Neural progenitor cell (in vitro differentiated cells): ENCODE measurements at regions not wholly inside any gene's neighbourhood (a gene's known extent, or its start where the extent isn't known, plus 50 kb on each side); places are given as distances from the start of the nearest gene placed in this dataset.

Source experiments
- DNase-seq: peaks from one replicate; pipeline ENCODE4 v3.0.0-alpha.2; 2016; ENCODE audit warnings: low spot score
- H2AFZ ChIP-seq: fragments of 200-600 bp; sonication (generic); replicated peaks from 2 replicates; pipeline ENCODE4 v1.6.1; 2016; ENCODE audit warnings: antibody characterized with exemption
- H3F3A ChIP-seq: fragments of 200-600 bp; sonication (generic); 2 replicates; pipeline ENCODE4 v1.6.1; 2016; ENCODE audit warnings: antibody characterized with exemption, low read depth
- H3K27ac ChIP-seq: fragments of 200-600 bp; sonication (generic); 2 replicates; pipeline ENCODE4 v1.5.1; 2016; ENCODE audit warnings: mild to moderate bottlenecking
- H3K27me3 ChIP-seq: fragments of 200-600 bp; sonication (generic); 2 replicates; pipeline ENCODE4 v1.6.1; 2016; ENCODE audit warnings: mild to moderate bottlenecking, moderate library complexity
- H3K36me3 ChIP-seq: fragments of 200-600 bp; sonication (generic); 2 replicates; pipeline ENCODE4 v1.5.1; 2016
- H3K4me1 ChIP-seq: fragments of 200-600 bp; sonication (generic); 2 replicates; pipeline ENCODE4 v1.6.1; 2016; ENCODE audit warnings: mixed run types
- H3K4me2 ChIP-seq: fragments of 200-600 bp; sonication (generic); 2 replicates; pipeline ENCODE4 v1.6.1; 2016
- H3K4me3 ChIP-seq: fragments of 200-600 bp; sonication (generic); 2 replicates; pipeline ENCODE4 v1.5.1; 2016
- H3K79me2 ChIP-seq: fragments of 200-600 bp; sonication (generic); 2 replicates; pipeline ENCODE4 v1.6.1; 2016; ENCODE audit warnings: low read depth
- H3K9ac ChIP-seq: fragments of 200-600 bp; sonication (generic); 2 replicates; pipeline ENCODE4 v1.6.1; 2016
- H3K9me3 ChIP-seq: fragments of 200-600 bp; sonication (generic); 2 replicates; pipeline ENCODE4 v1.5.1; 2016; ENCODE audit warnings: low read depth
- H4K20me1 ChIP-seq: fragments of 200-600 bp; sonication (generic); 2 replicates; pipeline ENCODE4 v1.6.1; 2016; ENCODE audit warnings: low read depth
- H3K27ac Mint-ChIP-seq: 3 replicates; pipeline ENCODE4 v1.8.0; 2021; ENCODE audit warnings: mixed read lengths
- H3K27me3 Mint-ChIP-seq: 2 replicates; pipeline ENCODE4 v1.8.0; 2022; ENCODE audit warnings: low read depth, mild to moderate bottlenecking, inconsistent platforms, moderate library complexity, mixed read lengths; ENCODE audit not compliant: insufficient read depth
- H3K36me3 Mint-ChIP-seq: 3 replicates; pipeline ENCODE4 v1.8.0; 2021; ENCODE audit warnings: mixed read lengths
- H3K4me1 Mint-ChIP-seq: 3 replicates; pipeline ENCODE4 v1.8.0; 2021; ENCODE audit warnings: mixed read lengths
- H3K4me3 Mint-ChIP-seq: 3 replicates; pipeline ENCODE4 v1.8.0; 2021; ENCODE audit warnings: mild to moderate bottlenecking, moderate library complexity, mixed read lengths
- H3K9me3 Mint-ChIP-seq: 3 replicates; pipeline ENCODE4 v1.8.0; 2020; ENCODE audit warnings: mixed read lengths
- EZH2 ChIP-seq: fragments of 200-600 bp; sonication (generic); IDR thresholded peaks from 2 replicates; pipeline ENCODE4 v1.6.1; 2017; ENCODE audit warnings: antibody characterized with exemption, mild to moderate bottlenecking, moderate library complexity
- EZH2phosphoT487 ChIP-seq: fragments of 200-600 bp; sonication (generic); IDR thresholded peaks from 2 replicates; pipeline ENCODE4 v1.6.1; 2017; ENCODE audit warnings: antibody characterized with exemption
- TF ChIP-seq, protein P1 (sequence below): fragments of 200-600 bp; sonication (generic); IDR thresholded peaks from 2 replicates; pipeline ENCODE4 v1.5.1; 2017; ENCODE audit warnings: antibody characterized with exemption, mild to moderate bottlenecking

DNA sequence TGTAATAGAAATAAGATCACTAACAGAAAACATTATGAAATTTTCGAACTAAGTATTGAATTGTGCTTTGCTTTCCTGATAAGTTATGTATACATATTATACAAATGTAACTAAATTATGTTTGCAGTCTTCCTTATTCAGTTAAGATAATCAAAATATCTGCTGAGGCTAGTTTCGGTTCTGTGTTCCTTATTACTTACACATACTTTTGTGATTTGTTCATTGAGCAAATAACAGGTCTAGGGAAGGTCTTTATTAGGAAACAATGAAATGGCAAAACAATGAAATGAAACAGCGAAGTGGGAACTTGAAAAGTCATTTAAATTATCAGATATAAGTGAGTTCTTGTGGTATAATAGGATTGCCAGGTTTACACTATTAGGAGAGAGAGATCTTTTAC, 352.4 kb downstream of the GRIA2 start:
- Histone ChIP-seq H3F3A (no peaks in the 10 kb centered on the region), H2AFZ (no peak overlapping the region), H4K20me1 (no peaks in the 10 kb centered on the region), H3K27me3 (no peaks in the 10 kb centered on the region), H3K4me2 (no peak overlapping the region), H3K9me3 (no peaks in the 10 kb centered on the region), H3K79me2 (no peaks in the 10 kb centered on the region), H3K4me3 (no peak overlapping the region), H3K27ac (no peak overlapping the region), H3K36me3 (no peaks in the 10 kb centered on the region), H3K9ac (no peak overlapping the region), H3K4me1 (peaks cover 5% of the 10 kb centered on the region)
- Mint-ChIP-seq H3K4me3 (no peak overlapping the region), H3K4me1 (peaks cover 4% of the 10 kb centered on the region), H3K27me3 (no peaks in the 10 kb centered on the region), H3K27ac (no peak overlapping the region), H3K9me3 (no peaks in the 10 kb centered on the region), H3K36me3 (no peaks in the 10 kb centered on the region)
- TF ChIP-seq EZH2phosphoT487, result no peak
- no peak for TF ChIP-seq EZH2
- TF ChIP-seq, protein P1, sequence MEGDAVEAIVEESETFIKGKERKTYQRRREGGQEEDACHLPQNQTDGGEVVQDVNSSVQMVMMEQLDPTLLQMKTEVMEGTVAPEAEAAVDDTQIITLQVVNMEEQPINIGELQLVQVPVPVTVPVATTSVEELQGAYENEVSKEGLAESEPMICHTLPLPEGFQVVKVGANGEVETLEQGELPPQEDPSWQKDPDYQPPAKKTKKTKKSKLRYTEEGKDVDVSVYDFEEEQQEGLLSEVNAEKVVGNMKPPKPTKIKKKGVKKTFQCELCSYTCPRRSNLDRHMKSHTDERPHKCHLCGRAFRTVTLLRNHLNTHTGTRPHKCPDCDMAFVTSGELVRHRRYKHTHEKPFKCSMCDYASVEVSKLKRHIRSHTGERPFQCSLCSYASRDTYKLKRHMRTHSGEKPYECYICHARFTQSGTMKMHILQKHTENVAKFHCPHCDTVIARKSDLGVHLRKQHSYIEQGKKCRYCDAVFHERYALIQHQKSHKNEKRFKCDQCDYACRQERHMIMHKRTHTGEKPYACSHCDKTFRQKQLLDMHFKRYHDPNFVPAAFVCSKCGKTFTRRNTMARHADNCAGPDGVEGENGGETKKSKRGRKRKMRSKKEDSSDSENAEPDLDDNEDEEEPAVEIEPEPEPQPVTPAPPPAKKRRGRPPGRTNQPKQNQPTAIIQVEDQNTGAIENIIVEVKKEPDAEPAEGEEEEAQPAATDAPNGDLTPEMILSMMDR, result no peak
- DNase-seq, result no peak

DNA sequence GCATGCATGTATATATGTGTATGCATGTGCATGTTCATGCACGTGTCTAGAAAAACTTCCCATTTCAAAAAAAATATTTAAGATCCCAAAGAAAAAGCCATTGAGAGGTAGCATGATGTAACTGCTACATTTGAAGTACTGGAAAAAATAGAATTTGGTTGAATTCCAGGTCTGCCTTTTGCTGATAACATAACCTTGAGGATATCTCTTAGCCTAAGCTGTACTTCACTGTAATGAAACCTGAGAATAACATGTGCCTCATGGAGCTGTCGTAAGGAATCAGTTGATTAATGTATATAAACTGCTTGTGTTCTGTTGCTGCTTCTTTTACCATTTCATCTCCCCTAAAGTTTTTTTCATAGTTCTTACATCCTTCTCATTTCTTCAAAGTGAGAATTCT, 351.8 kb downstream of the GRIA2 start:
- no peaks in the 10 kb centered on the region for H3K27me3 ChIP-seq
- Mint-ChIP-seq H3K4me3 (no peak overlapping the region), H3K9me3 (no peaks in the 10 kb centered on the region), H3K36me3 (no peaks in the 10 kb centered on the region), H3K4me1 (peaks cover 4% of the 10 kb centered on the region), H3K27me3 (no peaks in the 10 kb centered on the region), H3K27ac (no peak overlapping the region)
- no peak overlapping the region for H3K9ac ChIP-seq
- no peaks in the 10 kb centered on the region for H3K79me2 ChIP-seq
- no peak overlapping the region for H3K4me3 ChIP-seq
- H3K27ac ChIP-seq, result no peak overlapping the region
- H3K9me3 ChIP-seq, result no peaks in the 10 kb centered on the region
- no peak for DNase-seq
- TF ChIP-seq EZH2phosphoT487 (no peak), EZH2 (no peak)
- TF ChIP-seq, protein P1, result no peak
- no peaks in the 10 kb centered on the region for H3K36me3 ChIP-seq
- H3K4me2 ChIP-seq, result no peak overlapping the region
- H4K20me1 ChIP-seq, result no peaks in the 10 kb centered on the region
- peaks cover 5% of the 10 kb centered on the region for H3K4me1 ChIP-seq
- no peak overlapping the region for H2AFZ ChIP-seq
- H3F3A ChIP-seq, result no peaks in the 10 kb centered on the region

DNA sequence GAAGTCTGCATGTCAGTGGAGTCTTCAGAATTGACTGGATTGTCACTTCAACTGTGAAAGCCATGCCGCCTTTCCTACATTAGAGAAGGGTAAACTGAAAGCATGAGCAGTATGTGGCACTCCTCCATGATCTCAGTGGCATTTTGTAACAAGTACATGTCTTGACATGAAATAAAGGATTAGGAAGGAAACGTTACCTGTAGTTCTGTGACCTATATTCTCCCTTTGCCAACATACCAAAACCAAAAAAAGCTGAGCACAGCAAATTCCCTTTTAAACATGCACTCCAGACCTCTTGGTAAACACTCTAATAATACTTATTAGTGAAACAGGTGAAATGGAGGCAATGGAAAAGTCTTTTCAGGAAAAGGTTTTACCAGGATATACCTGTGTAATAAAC, 344.2 kb downstream of the GRIA2 start:
- Mint-ChIP-seq H3K4me1 (no peaks in the 10 kb centered on the region), H3K36me3 (no peaks in the 10 kb centered on the region), H3K4me3 (no peak overlapping the region), H3K27ac (no peak overlapping the region), H3K27me3 (no peaks in the 10 kb centered on the region), H3K9me3 (no peaks in the 10 kb centered on the region)
- TF ChIP-seq EZH2, result no peak
- no peak for TF ChIP-seq EZH2phosphoT487
- TF ChIP-seq, protein P1, result no peak
- Histone ChIP-seq H3K79me2 (no peaks in the 10 kb centered on the region), H2AFZ (no peak overlapping the region), H3K27ac (no peak overlapping the region), H3K9ac (no peak overlapping the region), H3K27me3 (no peaks in the 10 kb centered on the region), H3K4me1 (no peaks in the 10 kb centered on the region), H3K9me3 (no peaks in the 10 kb centered on the region), H3K4me3 (no peak overlapping the region), H3K36me3 (no peaks in the 10 kb centered on the region), H4K20me1 (no peaks in the 10 kb centered on the region), H3F3A (no peaks in the 10 kb centered on the region), H3K4me2 (no peak overlapping the region)
- DNase-seq, result no peak

DNA sequence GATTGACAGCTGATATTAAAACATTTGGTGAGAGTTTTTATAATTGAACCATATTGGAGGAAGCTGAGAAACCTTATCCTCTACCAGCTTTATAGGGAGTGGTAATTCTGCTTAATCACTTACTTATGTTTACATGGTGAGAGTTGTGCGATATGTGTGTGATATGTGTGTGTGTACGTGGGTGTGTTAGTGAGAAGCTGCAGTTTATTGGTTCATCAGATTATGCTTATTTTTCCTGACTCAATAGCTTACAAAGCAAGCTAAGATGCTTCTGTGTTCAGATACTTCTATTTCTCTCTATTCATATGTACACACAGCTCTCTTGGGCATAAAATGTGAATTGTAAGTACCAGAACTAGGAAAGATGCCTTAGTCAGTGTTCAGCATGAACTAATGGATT, 343.7 kb downstream of the GRIA2 start:
- H3F3A ChIP-seq, result no peaks in the 10 kb centered on the region
- H3K4me2 ChIP-seq, result no peak overlapping the region
- Mint-ChIP-seq H3K4me3 (no peak overlapping the region), H3K27ac (no peak overlapping the region), H3K36me3 (no peaks in the 10 kb centered on the region), H3K4me1 (no peaks in the 10 kb centered on the region), H3K27me3 (no peaks in the 10 kb centered on the region), H3K9me3 (no peaks in the 10 kb centered on the region)
- H3K4me3 ChIP-seq, result no peak overlapping the region
- H3K27ac ChIP-seq, result no peak overlapping the region
- no peak for DNase-seq
- H3K36me3 ChIP-seq, result no peaks in the 10 kb centered on the region
- no peaks in the 10 kb centered on the region for H3K27me3 ChIP-seq
- H3K9ac ChIP-seq, result no peak overlapping the region
- H3K4me1 ChIP-seq, result no peaks in the 10 kb centered on the region
- no peaks in the 10 kb centered on the region for H4K20me1 ChIP-seq
- TF ChIP-seq EZH2phosphoT487, result no peak
- TF ChIP-seq, protein P1, result no peak
- H2AFZ ChIP-seq, result no peak overlapping the region
- no peaks in the 10 kb centered on the region for H3K9me3 ChIP-seq
- no peaks in the 10 kb centered on the region for H3K79me2 ChIP-seq
